ENCODE measurements at regions not wholly inside any gene's neighbourhood (a gene's known extent, or its start where the extent isn't known, plus 50 kb on each side); places are given as distances from the start of the nearest gene placed in this dataset.

DNA sequence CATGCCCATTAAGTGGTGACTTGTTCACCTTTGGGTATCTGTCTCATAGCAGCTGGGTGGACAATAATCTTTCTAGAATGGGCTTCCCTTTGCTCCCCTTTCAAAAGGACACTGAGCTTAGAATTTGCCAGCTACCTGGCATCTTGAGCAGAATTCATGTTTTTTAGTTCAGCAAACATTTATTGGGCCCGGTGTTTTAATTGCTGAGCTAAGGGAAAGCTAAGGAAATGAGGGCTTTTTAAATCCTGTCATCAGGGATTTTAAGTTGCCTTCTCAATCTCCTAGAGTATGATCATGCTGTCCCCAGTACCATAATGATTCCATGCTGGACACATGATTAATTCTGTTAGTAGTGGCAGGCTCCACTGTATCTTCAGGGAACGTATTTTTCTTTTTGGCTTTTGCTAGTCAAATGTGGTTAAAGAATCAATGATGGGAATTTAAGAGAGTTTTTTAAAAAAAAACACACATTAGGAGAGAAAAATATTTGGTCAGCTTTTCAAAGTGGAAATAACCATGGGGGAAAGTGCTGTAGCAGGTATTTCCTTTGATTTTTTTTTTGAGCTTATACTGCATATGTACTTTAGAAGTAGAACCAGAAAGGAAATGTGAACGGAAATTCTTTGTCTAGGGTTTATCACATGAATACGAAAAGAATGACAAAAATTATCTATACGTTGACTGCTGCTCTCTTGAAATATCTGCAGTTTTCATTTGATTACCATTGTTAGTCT, 208.9 kb downstream of the CLCN4 start:
- no peak overlapping the region for H3K27ac Mint-ChIP-seq
- H3K4me3 Mint-ChIP-seq (ENCODE audit: low read depth) = no peak overlapping the region
- TF ChIP-seq, protein P1, sequence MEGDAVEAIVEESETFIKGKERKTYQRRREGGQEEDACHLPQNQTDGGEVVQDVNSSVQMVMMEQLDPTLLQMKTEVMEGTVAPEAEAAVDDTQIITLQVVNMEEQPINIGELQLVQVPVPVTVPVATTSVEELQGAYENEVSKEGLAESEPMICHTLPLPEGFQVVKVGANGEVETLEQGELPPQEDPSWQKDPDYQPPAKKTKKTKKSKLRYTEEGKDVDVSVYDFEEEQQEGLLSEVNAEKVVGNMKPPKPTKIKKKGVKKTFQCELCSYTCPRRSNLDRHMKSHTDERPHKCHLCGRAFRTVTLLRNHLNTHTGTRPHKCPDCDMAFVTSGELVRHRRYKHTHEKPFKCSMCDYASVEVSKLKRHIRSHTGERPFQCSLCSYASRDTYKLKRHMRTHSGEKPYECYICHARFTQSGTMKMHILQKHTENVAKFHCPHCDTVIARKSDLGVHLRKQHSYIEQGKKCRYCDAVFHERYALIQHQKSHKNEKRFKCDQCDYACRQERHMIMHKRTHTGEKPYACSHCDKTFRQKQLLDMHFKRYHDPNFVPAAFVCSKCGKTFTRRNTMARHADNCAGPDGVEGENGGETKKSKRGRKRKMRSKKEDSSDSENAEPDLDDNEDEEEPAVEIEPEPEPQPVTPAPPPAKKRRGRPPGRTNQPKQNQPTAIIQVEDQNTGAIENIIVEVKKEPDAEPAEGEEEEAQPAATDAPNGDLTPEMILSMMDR (IDR thresholded peaks at IDR 0.05; ENCODE audit: unreplicated experiment) = no peak
- no peak for DNase-seq (ENCODE audit: low spot score, unreplicated experiment)
- H3K9me3 Mint-ChIP-seq (ENCODE audit: low read depth) = peaks cover 20% of the 10 kb centered on the region
- H3K27me3 Mint-ChIP-seq = no peaks in the 10 kb centered on the region
- no peaks in the 10 kb centered on the region for H3K36me3 Mint-ChIP-seq (ENCODE audit: insufficient read depth)
- no peaks in the 10 kb centered on the region for H3K4me1 Mint-ChIP-seq (ENCODE audit: low read depth)

DNA sequence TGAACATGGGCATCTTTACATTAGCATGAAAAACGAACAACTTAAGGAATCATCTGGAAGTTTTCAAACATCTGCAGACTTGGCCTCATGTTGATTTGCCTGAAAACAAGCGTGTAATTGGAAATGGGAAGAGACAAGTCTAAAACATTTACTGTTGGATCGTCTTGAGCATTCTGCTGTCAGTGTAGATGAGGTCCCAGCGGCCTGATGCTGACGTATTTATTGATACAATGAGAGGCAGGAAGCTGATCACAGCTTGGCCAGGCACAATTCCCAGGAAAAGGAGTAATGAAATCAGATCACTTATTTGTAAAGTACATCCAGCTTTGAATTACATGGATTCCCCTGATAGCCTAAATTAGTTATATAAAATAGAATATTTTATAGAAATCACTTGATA, 210.6 kb downstream of the CLCN4 start:
- Mint-ChIP-seq H3K9me3 (ENCODE audit: low read depth) (peaks cover 20% of the 10 kb centered on the region), H3K36me3 (ENCODE audit: insufficient read depth) (no peaks in the 10 kb centered on the region), H3K4me1 (ENCODE audit: low read depth) (no peaks in the 10 kb centered on the region), H3K4me3 (ENCODE audit: low read depth) (no peak overlapping the region), H3K27ac (no peak overlapping the region), H3K27me3 (no peaks in the 10 kb centered on the region)
- TF ChIP-seq, protein P1 (IDR thresholded peaks at IDR 0.05; ENCODE audit: unreplicated experiment) = no peak
- DNase-seq (ENCODE audit: low spot score, unreplicated experiment) = no peak

DNA sequence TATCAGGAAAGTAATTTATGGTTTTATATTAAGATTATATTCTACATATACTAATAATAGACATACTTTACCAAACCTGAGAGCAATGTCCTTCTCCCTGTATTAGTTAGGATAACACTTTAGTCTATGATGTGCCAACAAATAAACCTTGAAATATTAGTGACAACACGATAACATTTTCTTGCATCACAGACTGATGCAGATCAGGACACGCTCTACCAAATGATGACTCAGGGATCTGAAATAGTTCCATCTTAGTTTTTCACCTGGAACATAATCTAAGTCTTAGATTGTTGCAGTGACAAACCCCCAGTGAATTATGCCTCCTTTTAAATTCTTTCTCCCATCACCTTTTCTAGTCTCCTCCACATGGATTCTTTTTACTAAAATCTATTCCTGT, 214.2 kb downstream of the CLCN4 start:
- no peaks in the 10 kb centered on the region for H3K36me3 Mint-ChIP-seq (ENCODE audit: insufficient read depth)
- TF ChIP-seq, protein P1 (IDR thresholded peaks at IDR 0.05; ENCODE audit: unreplicated experiment) = no peak
- no peak overlapping the region for H3K4me3 Mint-ChIP-seq (ENCODE audit: low read depth)
- no peak overlapping the region for H3K27ac Mint-ChIP-seq
- no peak for DNase-seq (ENCODE audit: low spot score, unreplicated experiment)
- no peaks in the 10 kb centered on the region for H3K4me1 Mint-ChIP-seq (ENCODE audit: low read depth)
- H3K9me3 Mint-ChIP-seq (ENCODE audit: low read depth) = peaks cover 18% of the 10 kb centered on the region
- no peaks in the 10 kb centered on the region for H3K27me3 Mint-ChIP-seq

- DNase-seq (ENCODE audit: low spot score, unreplicated experiment) = no peak
- no peaks in the 10 kb centered on the region for H3K4me1 Mint-ChIP-seq (ENCODE audit: low read depth)
- H3K27ac Mint-ChIP-seq = no peak overlapping the region
- no peak overlapping the region for H3K4me3 Mint-ChIP-seq (ENCODE audit: low read depth)
- H3K9me3 Mint-ChIP-seq (ENCODE audit: low read depth) = peaks cover 16% of the 10 kb centered on the region
- TF ChIP-seq, protein P1 (IDR thresholded peaks at IDR 0.05; ENCODE audit: unreplicated experiment) = no peak
- H3K36me3 Mint-ChIP-seq (ENCODE audit: insufficient read depth) = peaks cover 1% of the 10 kb centered on the region
- no peaks in the 10 kb centered on the region for H3K27me3 Mint-ChIP-seq
These were observed 220.7 kb downstream of the CLCN4 start for GRCh38 chrX:10377427-10377826.

DNA sequence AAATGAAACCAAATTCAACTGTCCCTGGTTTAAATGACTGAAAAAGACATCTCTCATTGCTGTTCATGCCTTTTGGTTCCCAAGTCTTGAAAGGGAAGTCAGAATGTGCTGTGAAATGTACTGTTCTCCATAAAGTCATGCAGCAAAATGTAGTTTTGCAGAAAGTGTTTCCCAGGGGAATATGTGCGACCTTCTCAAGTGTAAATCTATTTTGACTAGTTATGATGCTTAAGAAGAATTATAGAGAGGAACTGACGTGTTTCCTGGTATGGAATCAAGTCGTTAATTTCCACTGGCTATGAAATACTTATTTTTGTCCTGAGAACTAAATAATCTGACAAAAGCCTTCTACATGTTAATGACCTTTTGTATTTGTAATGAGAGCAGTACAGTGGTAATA, 223.1 kb downstream of the CLCN4 start:
- peaks cover 14% of the 10 kb centered on the region for H3K9me3 Mint-ChIP-seq (ENCODE audit: low read depth)
- no peaks in the 10 kb centered on the region for H3K27me3 Mint-ChIP-seq
- TF ChIP-seq, protein P1 (IDR thresholded peaks at IDR 0.05; ENCODE audit: unreplicated experiment) = no peak
- no peaks in the 10 kb centered on the region for H3K4me1 Mint-ChIP-seq (ENCODE audit: low read depth)
- H3K36me3 Mint-ChIP-seq (ENCODE audit: insufficient read depth) = peaks cover 1% of the 10 kb centered on the region
- H3K4me3 Mint-ChIP-seq (ENCODE audit: low read depth) = no peak overlapping the region
- no peak overlapping the region for H3K27ac Mint-ChIP-seq
- DNase-seq (ENCODE audit: low spot score, unreplicated experiment) = no peak

All from progenitor cell of endocrine pancreas (in vitro differentiated cells).